Panc1 (cell line): ENCODE measurements at regions not wholly inside any gene's neighbourhood (a gene's known extent, or its start where the extent isn't known, plus 50 kb on each side); places are given as distances from the start of the nearest gene placed in this dataset.

ENCODE experiments used
- POLR2AphosphoS5 ChIP-seq: IDR thresholded peaks from 2 replicates; pipeline ENCODE4 v1.6.1; 2012; ENCODE audit warnings: mild to moderate bottlenecking, low read depth, low read length, moderate library complexity
- SIN3A ChIP-seq: IDR thresholded peaks from 2 replicates; pipeline ENCODE4 v1.6.1; 2012; ENCODE audit warnings: low read depth, mild to moderate bottlenecking, low read length, moderate library complexity, borderline replicate concordance; ENCODE audit not compliant: insufficient read depth
- TF ChIP-seq, protein P1 (sequence below): fragments of 450-650 bp; IDR thresholded peaks from 2 replicates; pipeline ENCODE4 v1.5.1; 2017; ENCODE audit warnings: mild to moderate bottlenecking

DNA sequence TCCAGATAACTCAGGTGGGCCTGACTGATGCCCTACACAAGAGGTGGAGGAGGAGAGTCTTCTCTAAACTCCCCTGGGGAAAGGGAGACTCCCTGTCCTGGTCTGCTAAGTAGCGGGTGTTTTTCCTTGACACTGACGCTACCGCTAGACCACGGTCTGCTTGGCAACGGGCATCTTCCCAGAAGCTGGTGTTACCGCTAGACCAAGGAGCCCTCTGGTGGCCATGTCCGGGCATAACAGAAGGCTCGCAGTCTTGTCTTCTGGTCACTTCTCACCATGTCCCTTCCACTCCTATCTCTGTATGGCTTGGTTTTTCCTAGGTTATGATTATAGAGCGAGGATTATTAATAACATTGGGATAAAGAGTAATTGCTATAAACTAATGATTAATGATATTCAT lies 965.5 kb downstream of the TMEM121 start:
- TF ChIP-seq, protein P1, sequence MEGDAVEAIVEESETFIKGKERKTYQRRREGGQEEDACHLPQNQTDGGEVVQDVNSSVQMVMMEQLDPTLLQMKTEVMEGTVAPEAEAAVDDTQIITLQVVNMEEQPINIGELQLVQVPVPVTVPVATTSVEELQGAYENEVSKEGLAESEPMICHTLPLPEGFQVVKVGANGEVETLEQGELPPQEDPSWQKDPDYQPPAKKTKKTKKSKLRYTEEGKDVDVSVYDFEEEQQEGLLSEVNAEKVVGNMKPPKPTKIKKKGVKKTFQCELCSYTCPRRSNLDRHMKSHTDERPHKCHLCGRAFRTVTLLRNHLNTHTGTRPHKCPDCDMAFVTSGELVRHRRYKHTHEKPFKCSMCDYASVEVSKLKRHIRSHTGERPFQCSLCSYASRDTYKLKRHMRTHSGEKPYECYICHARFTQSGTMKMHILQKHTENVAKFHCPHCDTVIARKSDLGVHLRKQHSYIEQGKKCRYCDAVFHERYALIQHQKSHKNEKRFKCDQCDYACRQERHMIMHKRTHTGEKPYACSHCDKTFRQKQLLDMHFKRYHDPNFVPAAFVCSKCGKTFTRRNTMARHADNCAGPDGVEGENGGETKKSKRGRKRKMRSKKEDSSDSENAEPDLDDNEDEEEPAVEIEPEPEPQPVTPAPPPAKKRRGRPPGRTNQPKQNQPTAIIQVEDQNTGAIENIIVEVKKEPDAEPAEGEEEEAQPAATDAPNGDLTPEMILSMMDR = peak; percentile 66
- TF ChIP-seq SIN3A = no peak
- TF ChIP-seq POLR2AphosphoS5 = no peak
